IgD-negative memory B cell (primary cell): ENCODE measurements at regions not wholly inside any gene's neighbourhood (a gene's known extent, or its start where the extent isn't known, plus 50 kb on each side); places are given as distances from the start of the nearest gene placed in this dataset.
"Not testable (repeated sequence)": the region's sequence is repeated elsewhere in the genome, so short reads cannot be mapped to it uniquely, and the experiment has no call there.

Source experiments
- H3K27ac Mint-ChIP-seq, 3 donors: one replicate each; pipeline ENCODE4 v1.8.0; 2020 to 2022; ENCODE audit warnings: mild to moderate bottlenecking in 3 of 3, mixed read lengths in 3 of 3, moderate library complexity in 1 of 3
- H3K27me3 Mint-ChIP-seq: one replicate; pipeline ENCODE4 v1.8.0; 2021; ENCODE audit warnings: mixed read lengths
- H3K36me3 Mint-ChIP-seq: one replicate; pipeline ENCODE4 v1.8.0; 2020; ENCODE audit warnings: mild to moderate bottlenecking, mixed read lengths
- H3K4me1 Mint-ChIP-seq, 3 donors: one replicate each; pipeline ENCODE4 v1.8.0; 2020 to 2022; ENCODE audit warnings: mixed read lengths in 3 of 3, mild to moderate bottlenecking in 1 of 3
- H3K4me3 Mint-ChIP-seq, 4 donors: one replicate each; pipeline ENCODE4 v1.8.0; 2020 to 2022; ENCODE audit warnings: mild to moderate bottlenecking in 4 of 4, mixed read lengths in 4 of 4, moderate library complexity in 3 of 4
- H3K9me3 Mint-ChIP-seq, 3 donors: one replicate each; pipeline ENCODE4 v1.8.0; 2020 to 2021; ENCODE audit warnings: mixed read lengths in 3 of 3, mild to moderate bottlenecking in 1 of 3

DNA sequence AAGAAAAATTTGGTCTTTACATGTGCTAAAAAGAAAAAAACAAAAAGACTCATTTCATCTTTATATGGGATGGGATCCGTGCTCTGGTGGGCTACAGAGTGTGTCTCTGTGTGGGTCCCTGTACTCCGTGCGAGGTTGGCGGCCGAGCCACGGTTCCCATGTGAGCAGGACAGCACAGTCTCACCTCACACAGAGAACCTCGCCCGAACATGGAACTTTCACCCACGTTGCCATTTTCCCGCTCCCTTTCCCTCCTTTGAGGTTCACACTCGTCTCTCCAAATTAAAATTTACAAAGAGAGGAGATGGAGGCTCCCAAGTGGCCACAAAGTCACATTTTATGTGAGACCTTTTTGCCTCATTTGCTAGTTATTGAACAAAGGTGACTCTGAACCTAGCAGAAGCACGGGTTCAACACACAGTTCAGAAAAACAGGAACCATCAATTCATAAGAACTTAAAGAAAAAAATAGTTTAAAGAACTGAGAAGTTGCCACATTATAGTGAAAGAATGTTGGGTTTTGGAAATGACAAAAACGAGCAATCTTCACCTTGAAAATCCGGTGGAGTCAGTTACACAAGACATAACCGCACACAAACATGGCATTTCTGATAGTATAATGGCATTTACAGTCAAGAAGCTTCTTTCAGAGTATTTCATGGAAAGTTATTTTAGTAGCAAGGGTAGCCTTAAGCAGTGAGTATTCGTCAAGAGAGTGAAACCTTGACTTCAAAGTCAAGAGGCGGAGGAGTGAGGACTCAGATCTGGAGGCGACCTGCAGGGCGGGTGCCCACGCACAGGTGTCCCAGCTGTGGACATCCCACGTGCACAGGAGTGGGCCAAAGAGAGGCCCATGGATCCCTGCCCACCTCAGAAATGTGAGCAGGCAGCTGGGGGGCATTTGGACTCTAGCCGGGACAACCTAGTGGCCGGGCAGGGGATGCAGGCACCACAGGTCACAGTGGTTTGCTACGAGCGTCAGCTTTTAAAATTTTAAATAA is 277.2 kb upstream of the PLGLB2 start:
- H3K4me3 Mint-ChIP-seq, result peak overlapping the region; percentile 58 to 92 (median 68)
- peak overlapping the region in 2 of 3 donors; percentile 53 to 64 for H3K27ac Mint-ChIP-seq
- not testable (repeated sequence) for H3K36me3 Mint-ChIP-seq, H3K9me3 Mint-ChIP-seq, H3K27me3 Mint-ChIP-seq
- peaks cover 7 to 18% (median 15%) of the 10 kb centered on the region in 3 donors for H3K4me1 Mint-ChIP-seq

DNA sequence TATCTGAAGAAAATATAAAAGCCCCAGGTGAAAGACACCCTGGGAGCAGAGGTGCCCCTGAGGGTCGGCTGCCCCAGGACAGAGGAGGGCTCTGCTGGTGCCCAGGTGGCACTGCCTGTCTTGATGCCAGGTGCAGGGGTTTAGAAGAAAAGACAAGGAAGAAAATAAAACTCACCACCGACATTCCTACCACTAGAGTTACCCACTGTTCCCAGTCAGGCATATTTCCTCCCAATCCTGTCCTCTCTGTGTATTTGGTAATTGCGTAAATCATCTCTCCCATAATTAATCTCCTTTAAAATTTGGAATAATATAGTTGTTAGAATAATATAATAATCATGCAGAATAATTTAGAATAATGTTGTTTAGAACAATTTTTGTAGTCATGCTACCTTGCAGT is 276.4 kb upstream of the PLGLB2 start:
- Mint-ChIP-seq H3K4me1 (peaks cover 9 to 19% (median 16%) of the 10 kb centered on the region in 3 donors), H3K4me3 (peak overlapping the region in 1 of 4 donors; percentile 92)
- H3K27ac Mint-ChIP-seq, H3K36me3 Mint-ChIP-seq, H3K9me3 Mint-ChIP-seq, H3K27me3 Mint-ChIP-seq: not testable (repeated sequence)

DNA sequence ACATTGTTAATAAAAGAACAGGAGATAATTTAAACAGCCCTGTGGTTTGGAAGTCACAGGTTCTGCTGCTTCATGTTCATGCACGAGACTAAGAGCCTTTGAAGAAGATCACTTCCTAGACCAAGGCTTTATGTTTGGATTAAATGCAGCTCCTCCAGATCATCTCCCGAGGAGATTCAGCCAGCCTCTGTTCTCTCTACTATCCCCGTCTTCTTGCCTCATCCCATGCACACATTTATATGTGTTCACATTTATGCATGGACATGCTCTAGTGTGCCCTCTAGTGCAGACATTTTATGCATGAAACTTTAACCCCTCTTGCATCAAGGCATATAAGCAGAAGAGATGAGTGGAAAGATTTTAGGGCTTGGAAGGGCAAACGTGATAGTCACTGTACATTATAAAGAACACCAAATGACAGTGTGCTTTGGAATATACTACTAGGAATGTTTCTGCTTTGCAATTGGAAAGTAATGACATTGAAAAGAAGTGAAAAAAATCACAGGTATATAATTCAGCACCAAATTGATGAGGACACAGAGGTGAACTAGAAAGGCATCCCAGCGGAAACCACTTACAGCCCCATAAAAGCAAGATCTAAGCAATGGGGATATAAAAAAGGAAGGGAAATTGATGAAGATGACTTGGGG is 271.5 kb upstream of the PLGLB2 start:
- not testable (repeated sequence) for H3K9me3 Mint-ChIP-seq, H3K36me3 Mint-ChIP-seq, H3K4me1 Mint-ChIP-seq, H3K27me3 Mint-ChIP-seq
- peak overlapping the region; percentile 35 to 92 (median 46) for H3K27ac Mint-ChIP-seq
- peak overlapping the region in 2 of 4 donors; percentile 39 to 68 for H3K4me3 Mint-ChIP-seq

DNA sequence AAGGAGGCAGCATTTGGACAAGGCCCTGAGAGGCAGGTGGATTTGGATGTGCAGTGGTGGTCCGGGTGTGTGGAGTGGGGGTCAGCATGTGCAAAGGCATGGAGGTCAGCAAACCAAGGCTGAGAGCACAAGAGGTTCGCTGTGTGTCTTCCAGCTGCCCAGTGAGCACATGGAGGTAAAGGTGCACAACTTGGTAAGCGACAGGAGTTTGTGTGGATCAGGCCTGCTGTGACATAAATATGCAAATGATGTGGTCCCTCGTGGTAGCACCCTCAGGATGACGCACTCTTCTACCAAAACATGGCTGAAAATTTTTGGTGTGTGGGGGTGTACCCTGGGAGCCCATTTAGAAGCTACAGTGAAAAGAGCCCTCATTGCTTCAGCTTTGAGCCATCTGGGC is 271.0 kb upstream of the PLGLB2 start:
- not testable (repeated sequence) for H3K27me3 Mint-ChIP-seq, H3K4me1 Mint-ChIP-seq

DNA sequence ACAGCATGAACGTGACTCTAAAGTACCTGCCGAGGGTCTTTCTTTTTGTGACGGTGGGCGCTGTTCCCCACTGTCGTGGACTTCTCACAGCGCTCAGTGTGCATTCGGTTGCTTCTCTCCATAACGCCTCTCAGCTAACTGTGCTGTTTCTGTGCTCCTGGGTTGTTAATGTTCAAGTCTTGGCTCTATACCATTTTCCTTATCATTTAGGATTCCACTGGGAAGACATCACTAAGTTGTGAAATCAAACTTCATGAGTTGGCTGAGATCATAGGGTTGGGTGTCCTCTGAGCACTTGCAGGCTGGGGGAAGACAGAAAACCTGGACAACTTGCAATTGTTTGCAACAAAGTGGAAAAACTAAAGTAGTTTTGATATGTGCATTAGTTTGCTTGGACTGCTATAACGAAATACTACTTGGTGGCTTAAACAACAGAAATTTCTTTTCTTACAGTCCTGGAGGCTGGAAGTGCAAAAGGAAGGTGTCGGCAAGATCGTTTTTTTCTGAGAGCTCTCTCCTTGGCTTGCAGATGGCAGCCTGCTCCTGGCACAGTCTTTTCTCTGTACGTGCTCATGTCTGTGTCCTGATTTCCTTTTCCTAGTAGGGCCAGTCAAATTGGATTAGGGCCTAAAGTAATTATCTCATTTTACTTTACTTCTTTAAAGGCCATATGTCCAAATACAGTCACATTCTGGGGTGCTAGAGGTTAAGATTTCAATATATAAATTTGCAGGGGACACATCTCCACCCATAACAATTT is 270.0 kb upstream of the PLGLB2 start:
- H3K36me3 Mint-ChIP-seq, H3K9me3 Mint-ChIP-seq, H3K27ac Mint-ChIP-seq, H3K27me3 Mint-ChIP-seq, H3K4me3 Mint-ChIP-seq: not testable (repeated sequence)
- peaks cover 7 to 13% (median 10%) of the 10 kb centered on the region in 3 donors for H3K4me1 Mint-ChIP-seq

More for the DNA sequence above, 271.0 kb upstream of the PLGLB2 start:
- not testable (repeated sequence) for H3K9me3 Mint-ChIP-seq, H3K36me3 Mint-ChIP-seq
- Mint-ChIP-seq H3K27ac (peak overlapping the region; percentile 35 to 92 (median 46)), H3K4me3 (peak overlapping the region; percentile 4 to 77 (median 64))

DNA sequence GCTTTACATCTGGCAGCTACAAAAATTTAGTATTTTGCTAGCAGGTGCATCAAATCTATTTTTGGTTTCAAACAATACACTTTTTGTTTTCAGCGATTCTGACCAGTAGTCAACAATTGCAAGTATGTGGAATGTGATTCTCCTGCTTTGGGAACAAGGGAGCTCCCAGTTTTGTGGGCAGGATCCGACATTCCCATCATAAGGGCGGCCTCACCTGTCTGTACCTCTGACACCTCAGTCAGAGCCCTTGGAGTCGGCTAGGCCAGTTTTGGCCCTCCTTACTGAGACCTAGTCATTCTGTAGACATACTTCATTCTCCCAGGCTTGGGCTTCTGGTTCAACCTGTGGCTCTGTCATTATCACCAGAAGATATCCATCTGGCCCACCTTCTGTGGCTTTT is 269.0 kb upstream of the PLGLB2 start:
- H3K27ac Mint-ChIP-seq, H3K9me3 Mint-ChIP-seq, H3K27me3 Mint-ChIP-seq, H3K36me3 Mint-ChIP-seq, H3K4me3 Mint-ChIP-seq: not testable (repeated sequence)
- H3K4me1 Mint-ChIP-seq, result peaks cover 7 to 13% (median 10%) of the 10 kb centered on the region in 3 donors

DNA sequence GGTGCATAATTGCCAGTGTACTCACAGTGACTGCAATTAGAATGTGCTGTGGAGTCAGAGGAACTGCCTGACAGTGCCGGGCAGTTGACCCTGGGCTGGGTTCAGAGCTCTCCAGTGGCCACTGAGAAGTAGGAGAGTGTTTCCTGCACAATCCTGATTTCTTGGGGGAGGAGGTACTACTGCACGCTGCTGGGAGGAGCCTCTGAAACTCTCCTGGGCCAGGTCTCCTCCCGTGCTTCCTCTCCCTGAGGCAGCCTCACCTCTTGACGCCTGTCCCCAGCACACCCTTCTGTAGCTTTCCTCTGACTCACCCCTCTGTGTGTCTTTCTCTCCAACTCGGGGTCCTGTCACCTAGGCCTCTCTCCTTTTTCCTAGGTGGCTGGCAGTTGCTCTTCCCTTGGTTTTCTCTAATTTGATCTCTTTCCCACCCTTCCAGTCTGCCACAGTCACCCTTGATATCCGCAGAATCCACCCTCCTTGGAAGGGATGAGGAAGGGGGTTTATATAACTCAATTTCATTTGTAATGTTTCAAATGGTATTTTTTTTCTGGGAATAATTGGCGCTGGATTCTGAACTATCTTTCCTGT is 264.7 kb upstream of the PLGLB2 start:
- not testable (repeated sequence) for H3K4me3 Mint-ChIP-seq, H3K9me3 Mint-ChIP-seq, H3K4me1 Mint-ChIP-seq, H3K27ac Mint-ChIP-seq, H3K36me3 Mint-ChIP-seq, H3K27me3 Mint-ChIP-seq

DNA sequence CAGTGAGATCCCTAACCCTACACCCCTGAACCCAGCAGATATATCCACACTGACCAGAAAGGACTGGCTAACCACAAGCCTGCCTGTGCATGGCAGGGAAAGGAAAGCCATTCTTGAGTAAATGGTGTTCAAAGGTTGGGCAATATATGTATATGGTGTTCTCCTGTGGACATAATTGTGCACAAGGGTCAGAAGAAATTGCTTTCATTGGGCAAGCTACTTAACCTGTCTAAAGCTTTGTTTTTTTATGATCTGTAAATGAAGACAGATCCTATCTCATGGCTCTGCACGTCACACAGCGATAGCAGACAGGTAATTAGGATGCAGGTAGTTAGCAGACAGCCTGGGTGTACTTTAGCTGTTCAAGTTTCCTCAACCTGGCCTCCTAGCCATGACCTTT is 263.5 kb upstream of the PLGLB2 start:
- H3K9me3 Mint-ChIP-seq, H3K4me3 Mint-ChIP-seq: not testable (repeated sequence)

DNA sequence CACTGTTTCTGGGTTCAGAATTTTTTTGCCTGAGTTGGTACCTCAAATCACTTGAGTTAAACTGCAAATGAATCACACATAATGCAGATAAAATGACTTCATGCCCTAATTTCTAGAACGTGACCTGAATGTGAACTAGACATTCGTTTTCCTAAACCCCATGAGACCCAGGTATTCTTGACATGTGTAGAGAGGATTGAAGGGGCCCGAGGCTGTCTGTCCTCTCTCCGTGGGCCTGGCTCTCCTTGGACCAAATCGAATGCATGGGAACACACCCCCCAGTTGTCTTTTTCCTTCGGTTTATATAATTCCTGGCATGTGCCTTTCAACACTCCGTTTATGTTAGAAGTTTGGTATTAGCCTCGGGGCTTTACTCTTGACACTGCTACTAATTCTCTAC is 262.4 kb upstream of the PLGLB2 start:
- H3K27ac Mint-ChIP-seq, result peak overlapping the region in 1 of 3 donors; percentile 71

More for the DNA sequence above, 263.5 kb upstream of the PLGLB2 start:
- not testable (repeated sequence) for H3K36me3 Mint-ChIP-seq, H3K27ac Mint-ChIP-seq, H3K27me3 Mint-ChIP-seq
- H3K4me1 Mint-ChIP-seq, result peaks cover 0 to 12% (median 1%) of the 10 kb centered on the region in 3 donors

DNA sequence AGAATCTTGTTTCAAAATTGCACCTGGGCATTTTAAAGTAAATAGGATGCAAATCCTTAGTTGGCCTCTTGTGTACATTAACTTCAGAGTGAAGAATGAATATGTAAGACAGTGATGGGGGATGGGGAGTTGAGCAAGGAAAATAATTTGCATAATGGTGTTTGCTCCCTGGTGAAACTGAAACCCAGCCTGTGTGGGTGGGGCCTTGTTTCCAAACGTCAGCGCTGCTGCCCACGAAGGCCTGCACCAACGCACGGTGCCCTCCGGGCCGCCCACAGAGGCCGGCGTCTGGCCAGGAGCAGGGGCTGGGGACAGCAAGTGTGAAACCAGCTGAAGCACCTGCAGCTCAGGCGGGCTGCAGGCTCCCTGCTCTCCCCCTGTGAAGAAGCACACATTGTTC is 262.0 kb upstream of the PLGLB2 start:
- not testable (repeated sequence) for H3K9me3 Mint-ChIP-seq, H3K36me3 Mint-ChIP-seq, H3K27me3 Mint-ChIP-seq
- Mint-ChIP-seq H3K4me1 (peaks cover 0 to 12% (median 1%) of the 10 kb centered on the region in 3 donors), H3K27ac (peak overlapping the region in 1 of 3 donors; percentile 71), H3K4me3 (peak overlapping the region in 1 of 4 donors; percentile 32)

More for the DNA sequence above, 262.4 kb upstream of the PLGLB2 start:
- Mint-ChIP-seq H3K4me1 (peaks cover 0 to 12% (median 1%) of the 10 kb centered on the region in 3 donors), H3K4me3 (peak overlapping the region in 2 of 4 donors; percentile 12 to 32)
- not testable (repeated sequence) for H3K9me3 Mint-ChIP-seq, H3K27me3 Mint-ChIP-seq, H3K36me3 Mint-ChIP-seq

DNA sequence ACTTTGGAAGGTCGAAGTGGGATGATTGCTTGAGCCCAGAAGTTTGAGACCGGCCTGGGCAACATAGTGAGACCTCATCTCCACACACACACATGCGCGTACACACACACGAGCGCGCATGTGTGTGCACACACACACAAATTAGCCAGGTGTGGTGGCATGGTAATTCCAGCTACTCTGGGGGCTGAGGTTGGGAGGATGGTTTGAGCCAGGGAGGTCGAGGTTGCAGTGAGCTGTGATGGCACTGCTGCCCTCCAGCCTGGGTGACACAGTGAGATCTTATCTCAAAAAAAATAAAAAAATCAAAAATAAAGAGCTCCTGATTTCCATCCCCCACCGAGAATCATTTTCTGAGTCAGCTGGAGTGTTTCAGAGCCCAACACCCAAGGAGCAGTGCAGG is 261.5 kb upstream of the PLGLB2 start:
- H3K27ac Mint-ChIP-seq, result peak overlapping the region in 2 of 3 donors; percentile 71 to 88
- not testable (repeated sequence) for H3K9me3 Mint-ChIP-seq, H3K36me3 Mint-ChIP-seq, H3K27me3 Mint-ChIP-seq
- peaks cover 0 to 12% (median 1%) of the 10 kb centered on the region in 3 donors for H3K4me1 Mint-ChIP-seq
- peak overlapping the region; percentile 21 to 75 (median 30) for H3K4me3 Mint-ChIP-seq

DNA sequence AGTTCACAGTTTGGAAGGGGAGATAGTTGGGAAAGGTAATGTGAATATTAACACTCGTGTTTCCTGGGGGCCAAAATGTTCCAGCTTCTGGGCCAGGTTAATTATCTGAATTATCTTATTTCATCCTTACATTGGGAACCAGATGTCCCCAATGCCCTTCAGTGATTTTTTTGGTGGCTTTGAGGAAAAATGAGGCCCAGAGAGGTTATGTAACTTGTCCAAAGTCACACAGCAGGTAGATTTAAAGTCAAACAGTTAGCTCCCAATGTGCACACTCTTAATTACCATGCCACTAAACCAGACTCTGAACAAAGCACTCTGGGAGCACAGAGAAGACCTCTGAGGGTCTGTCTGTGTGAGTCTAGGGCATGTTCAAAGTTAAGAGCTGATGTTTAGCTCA is 259.9 kb upstream of the PLGLB2 start:
- H3K4me1 Mint-ChIP-seq, H3K36me3 Mint-ChIP-seq, H3K4me3 Mint-ChIP-seq, H3K27ac Mint-ChIP-seq, H3K27me3 Mint-ChIP-seq, H3K9me3 Mint-ChIP-seq: not testable (repeated sequence)

DNA sequence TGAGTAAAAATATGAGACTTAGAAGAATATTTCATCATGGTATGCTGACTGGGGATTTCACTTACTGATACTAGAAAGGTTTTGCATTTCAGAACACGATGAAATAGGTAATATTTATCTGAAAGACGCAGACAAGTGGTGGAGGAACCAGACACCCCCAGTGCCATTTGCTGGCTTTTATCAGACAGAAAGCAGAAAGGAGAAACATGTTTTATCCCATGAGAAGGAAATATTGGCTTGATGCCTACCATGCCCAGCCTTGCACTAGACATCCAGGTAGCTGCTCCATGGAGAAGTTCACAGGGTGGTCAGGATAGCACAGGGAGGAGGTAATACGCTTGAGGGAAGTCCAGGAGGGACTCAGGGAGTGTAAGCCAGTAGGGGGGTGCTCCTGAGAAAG is 258.9 kb upstream of the PLGLB2 start:
- H3K4me3 Mint-ChIP-seq, H3K36me3 Mint-ChIP-seq, H3K4me1 Mint-ChIP-seq, H3K27me3 Mint-ChIP-seq, H3K9me3 Mint-ChIP-seq, H3K27ac Mint-ChIP-seq: not testable (repeated sequence)

DNA sequence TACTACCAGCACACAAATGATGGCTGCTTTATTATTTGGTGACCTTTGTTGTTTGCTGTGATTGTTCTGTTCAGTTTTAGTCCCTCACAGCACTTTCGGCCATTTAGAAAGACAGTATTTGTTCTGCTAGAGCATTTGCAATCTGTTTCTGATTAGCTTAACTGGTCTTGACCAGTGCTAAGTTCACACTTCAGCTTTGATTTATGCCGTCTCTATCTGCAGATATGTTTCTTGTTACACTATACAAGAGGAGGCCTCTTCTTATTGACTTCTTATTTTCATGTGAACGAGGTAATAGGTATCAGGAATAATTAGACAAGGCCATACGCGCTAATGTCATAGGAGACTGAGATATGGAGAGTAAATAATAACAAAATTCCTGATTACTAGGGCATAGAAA is 253.0 kb upstream of the PLGLB2 start:
- not testable (repeated sequence) for H3K9me3 Mint-ChIP-seq, H3K27me3 Mint-ChIP-seq, H3K4me3 Mint-ChIP-seq, H3K36me3 Mint-ChIP-seq, H3K4me1 Mint-ChIP-seq
- peak overlapping the region in 1 of 3 donors; percentile 51 for H3K27ac Mint-ChIP-seq

DNA sequence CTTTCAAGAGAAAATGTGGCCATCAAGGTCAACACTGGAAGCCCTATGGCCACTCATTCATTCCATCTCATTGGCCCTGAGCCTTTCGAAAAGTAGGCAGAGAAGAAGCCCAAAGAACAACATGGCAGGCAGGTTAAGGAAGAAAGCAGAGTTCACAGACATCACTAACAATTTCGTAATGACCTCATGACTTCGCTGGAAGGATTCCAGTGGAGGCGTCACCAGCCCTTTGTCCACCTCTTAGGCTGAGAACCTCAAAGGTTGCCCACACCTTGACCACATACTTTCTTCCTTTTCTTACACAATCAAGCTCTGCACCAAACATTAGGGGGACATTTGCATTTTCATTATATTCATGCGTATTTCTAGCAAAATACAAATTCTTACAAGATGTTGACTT is 252.4 kb upstream of the PLGLB2 start:
- not testable (repeated sequence) for H3K27me3 Mint-ChIP-seq, H3K4me3 Mint-ChIP-seq, H3K36me3 Mint-ChIP-seq, H3K4me1 Mint-ChIP-seq, H3K9me3 Mint-ChIP-seq, H3K27ac Mint-ChIP-seq
